Tibial nerve (tissue), 3 donors: ENCODE measurements at regions not wholly inside any gene's neighbourhood (a gene's known extent, or its start where the extent isn't known, plus 50 kb on each side); places are given as distances from the start of the nearest gene placed in this dataset.

Source experiments
- POLR2A ChIP-seq, 2 donors: fragments of 450-650 bp; IDR thresholded peaks; one replicate each; pipeline ENCODE4 v1.6.1; 2017; ENCODE audit warnings: antibody characterized with exemption in 2 of 2, mild to moderate bottlenecking in 2 of 2, moderate library complexity in 2 of 2
- TF ChIP-seq, protein P1 (sequence below), 5 experiments: fragments of 200-600 bp in 3 of 5; fragments of 450-650 bp in 2 of 5; sonication (generic) in 3 of 5; IDR thresholded peaks; one replicate each; pipeline ENCODE4 v1.5.1; 2016 to 2019; ENCODE audit warnings: antibody characterized with exemption in 5 of 5, mild to moderate bottlenecking in 3 of 5, moderate library complexity in 2 of 5

DNA sequence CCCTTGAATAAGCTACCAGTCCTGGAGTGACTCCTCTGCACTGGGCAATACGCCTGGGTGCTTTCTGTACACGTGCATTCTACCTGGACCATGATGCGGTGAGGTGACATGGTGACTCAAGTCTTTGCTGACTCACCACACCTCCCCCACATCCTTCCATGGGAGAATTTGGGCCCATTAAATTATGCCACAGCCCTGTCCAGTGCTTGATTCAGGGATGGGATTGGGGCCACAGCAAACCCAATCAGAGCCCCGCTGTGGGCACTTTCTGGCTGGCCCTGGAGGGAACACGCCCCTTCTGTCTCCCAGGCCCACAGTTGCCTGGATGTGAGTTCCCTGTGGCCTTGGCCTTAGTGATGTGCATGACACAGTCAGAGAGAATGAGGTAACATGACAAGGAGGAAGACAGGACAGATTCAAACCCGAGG, 86.9 kb downstream of the LRRC30 start:
- TF ChIP-seq, protein P1, sequence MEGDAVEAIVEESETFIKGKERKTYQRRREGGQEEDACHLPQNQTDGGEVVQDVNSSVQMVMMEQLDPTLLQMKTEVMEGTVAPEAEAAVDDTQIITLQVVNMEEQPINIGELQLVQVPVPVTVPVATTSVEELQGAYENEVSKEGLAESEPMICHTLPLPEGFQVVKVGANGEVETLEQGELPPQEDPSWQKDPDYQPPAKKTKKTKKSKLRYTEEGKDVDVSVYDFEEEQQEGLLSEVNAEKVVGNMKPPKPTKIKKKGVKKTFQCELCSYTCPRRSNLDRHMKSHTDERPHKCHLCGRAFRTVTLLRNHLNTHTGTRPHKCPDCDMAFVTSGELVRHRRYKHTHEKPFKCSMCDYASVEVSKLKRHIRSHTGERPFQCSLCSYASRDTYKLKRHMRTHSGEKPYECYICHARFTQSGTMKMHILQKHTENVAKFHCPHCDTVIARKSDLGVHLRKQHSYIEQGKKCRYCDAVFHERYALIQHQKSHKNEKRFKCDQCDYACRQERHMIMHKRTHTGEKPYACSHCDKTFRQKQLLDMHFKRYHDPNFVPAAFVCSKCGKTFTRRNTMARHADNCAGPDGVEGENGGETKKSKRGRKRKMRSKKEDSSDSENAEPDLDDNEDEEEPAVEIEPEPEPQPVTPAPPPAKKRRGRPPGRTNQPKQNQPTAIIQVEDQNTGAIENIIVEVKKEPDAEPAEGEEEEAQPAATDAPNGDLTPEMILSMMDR (IDR thresholded peaks at IDR 0.05) = no peak
- TF ChIP-seq POLR2A (IDR thresholded peaks at IDR 0.05) = no peak
